ENCODE measurements at regions not wholly inside any gene's neighbourhood (a gene's known extent, or its start where the extent isn't known, plus 50 kb on each side); places are given as distances from the start of the nearest gene placed in this dataset.

DNA sequence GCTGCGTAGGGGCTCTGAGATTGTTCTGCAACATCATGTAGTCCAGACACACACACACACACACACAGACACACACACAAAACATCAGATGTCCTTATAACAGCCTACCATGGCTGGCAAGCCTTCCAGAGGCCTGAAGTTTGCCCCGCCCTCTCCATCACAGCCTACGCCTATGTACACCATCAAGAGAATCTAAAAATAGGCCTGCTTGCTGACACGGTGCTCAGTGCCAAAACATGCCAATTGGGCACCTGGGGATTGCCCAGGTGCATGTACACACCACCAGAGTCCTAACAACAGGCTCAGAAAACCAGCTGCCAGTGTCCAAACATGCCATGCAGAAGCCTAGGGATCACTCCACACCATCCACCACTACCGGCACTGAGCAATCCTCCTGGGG, 391.7 kb upstream of the SPTLC3 start:
- no peak overlapping the region for H2AFZ ChIP-seq
- 84% methylated on average over 5 of the region's 5 CpGs for WGBS (ENCODE audit: low lambda C conversion rate, missing lambda C conversion rate)
- no peak for DNase-seq (ENCODE audit: low spot score)
- H3K4me2 ChIP-seq: no peak overlapping the region
- H3K4me3 ChIP-seq: no peak overlapping the region
- H3K27me3 ChIP-seq: no peaks in the 10 kb centered on the region
- H3K9me2 ChIP-seq (replicated peaks; ENCODE audit: insufficient read depth): no peaks in the 10 kb centered on the region
- H3K4me1 ChIP-seq (ENCODE audit: insufficient read depth): no peaks in the 10 kb centered on the region
- no peaks in the 10 kb centered on the region for H4K20me1 ChIP-seq (ENCODE audit: insufficient read depth, poor library complexity, severe bottlenecking)
- no peak for TF ChIP-seq EZH2phosphoT487 (IDR thresholded peaks at IDR 0.05; ENCODE audit: low read depth, severe bottlenecking, unreplicated experiment)
- no peak for TF ChIP-seq EZH2 (IDR thresholded peaks at IDR 0.05; ENCODE audit: borderline replicate concordance)
- TF ChIP-seq, protein P1, sequence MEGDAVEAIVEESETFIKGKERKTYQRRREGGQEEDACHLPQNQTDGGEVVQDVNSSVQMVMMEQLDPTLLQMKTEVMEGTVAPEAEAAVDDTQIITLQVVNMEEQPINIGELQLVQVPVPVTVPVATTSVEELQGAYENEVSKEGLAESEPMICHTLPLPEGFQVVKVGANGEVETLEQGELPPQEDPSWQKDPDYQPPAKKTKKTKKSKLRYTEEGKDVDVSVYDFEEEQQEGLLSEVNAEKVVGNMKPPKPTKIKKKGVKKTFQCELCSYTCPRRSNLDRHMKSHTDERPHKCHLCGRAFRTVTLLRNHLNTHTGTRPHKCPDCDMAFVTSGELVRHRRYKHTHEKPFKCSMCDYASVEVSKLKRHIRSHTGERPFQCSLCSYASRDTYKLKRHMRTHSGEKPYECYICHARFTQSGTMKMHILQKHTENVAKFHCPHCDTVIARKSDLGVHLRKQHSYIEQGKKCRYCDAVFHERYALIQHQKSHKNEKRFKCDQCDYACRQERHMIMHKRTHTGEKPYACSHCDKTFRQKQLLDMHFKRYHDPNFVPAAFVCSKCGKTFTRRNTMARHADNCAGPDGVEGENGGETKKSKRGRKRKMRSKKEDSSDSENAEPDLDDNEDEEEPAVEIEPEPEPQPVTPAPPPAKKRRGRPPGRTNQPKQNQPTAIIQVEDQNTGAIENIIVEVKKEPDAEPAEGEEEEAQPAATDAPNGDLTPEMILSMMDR (IDR thresholded peaks at IDR 0.05; ENCODE audit: poor library complexity): no peak
- H3K36me3 ChIP-seq (replicated peaks; ENCODE audit: insufficient read depth, low read depth): no peaks in the 10 kb centered on the region
- no peaks in the 10 kb centered on the region for H3K9me3 ChIP-seq (ENCODE audit: low read depth)
- no peaks in the 10 kb centered on the region for H3K79me2 ChIP-seq
- no peak overlapping the region for H3K27ac ChIP-seq

DNA sequence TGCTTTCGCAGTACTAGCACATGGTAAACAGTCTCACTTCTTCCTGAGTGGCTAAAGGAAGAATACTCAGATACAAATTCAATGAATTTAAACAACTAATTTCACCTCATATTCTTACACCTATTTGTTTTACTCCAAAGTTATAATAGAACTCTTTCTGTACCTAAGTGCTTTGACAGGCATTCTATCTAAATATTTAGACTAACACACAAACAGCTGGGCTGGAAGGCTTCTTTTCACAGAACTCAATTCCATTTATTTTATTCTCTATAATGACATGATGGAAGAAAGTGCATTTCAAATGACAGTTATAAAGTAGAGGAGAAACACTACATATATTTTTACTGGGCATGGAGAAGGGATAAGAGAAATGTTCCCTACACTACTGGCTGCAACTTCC, 384.9 kb upstream of the SPTLC3 start:
- H2AFZ ChIP-seq: no peak overlapping the region
- H3K27me3 ChIP-seq: no peaks in the 10 kb centered on the region
- H3K4me3 ChIP-seq: no peak overlapping the region
- no peaks in the 10 kb centered on the region for H3K9me3 ChIP-seq (ENCODE audit: low read depth)
- H3K9me2 ChIP-seq (replicated peaks; ENCODE audit: insufficient read depth): no peaks in the 10 kb centered on the region
- no peak overlapping the region for H3K4me2 ChIP-seq
- DNase-seq (ENCODE audit: low spot score): no peak
- no peak overlapping the region for H3K27ac ChIP-seq
- no peaks in the 10 kb centered on the region for H3K36me3 ChIP-seq (replicated peaks; ENCODE audit: insufficient read depth, low read depth)
- TF ChIP-seq, protein P1 (IDR thresholded peaks at IDR 0.05; ENCODE audit: poor library complexity): no peak
- no peak for TF ChIP-seq EZH2phosphoT487 (IDR thresholded peaks at IDR 0.05; ENCODE audit: low read depth, severe bottlenecking, unreplicated experiment)
- TF ChIP-seq EZH2 (IDR thresholded peaks at IDR 0.05; ENCODE audit: borderline replicate concordance): no peak
- no peaks in the 10 kb centered on the region for H3K4me1 ChIP-seq (ENCODE audit: insufficient read depth)
- 92% methylated on average over 1 of the region's 1 CpG for WGBS (ENCODE audit: low lambda C conversion rate, missing lambda C conversion rate)
- no peaks in the 10 kb centered on the region for H4K20me1 ChIP-seq (ENCODE audit: insufficient read depth, poor library complexity, severe bottlenecking)
- no peaks in the 10 kb centered on the region for H3K79me2 ChIP-seq

DNA sequence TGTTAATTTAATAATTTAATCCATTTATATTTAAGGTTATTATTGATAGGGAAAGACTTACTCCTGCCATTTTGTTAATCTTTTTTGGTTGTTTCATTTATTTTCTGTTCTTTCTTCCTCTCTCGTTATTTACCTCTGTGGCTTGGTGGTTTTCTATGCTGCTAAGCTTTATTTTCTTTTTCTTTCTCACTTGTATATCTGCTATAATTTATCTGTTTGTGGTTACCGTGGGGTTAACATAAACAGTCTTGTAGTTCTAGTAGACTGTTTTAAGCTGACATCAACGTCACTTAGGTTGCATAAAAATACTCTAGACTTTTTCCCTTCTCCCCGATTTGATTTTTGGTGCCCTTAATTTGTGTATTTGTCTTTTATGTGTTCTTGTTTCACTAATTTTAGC, 381.3 kb upstream of the SPTLC3 start:
- DNase-seq (ENCODE audit: low spot score): no peak

More for the DNA sequence above, 381.3 kb upstream of the SPTLC3 start:
- H4K20me1 ChIP-seq (ENCODE audit: insufficient read depth, poor library complexity, severe bottlenecking): no peaks in the 10 kb centered on the region
- TF ChIP-seq EZH2 (IDR thresholded peaks at IDR 0.05; ENCODE audit: borderline replicate concordance): no peak
- TF ChIP-seq, protein P1 (IDR thresholded peaks at IDR 0.05; ENCODE audit: poor library complexity): no peak
- TF ChIP-seq EZH2phosphoT487 (IDR thresholded peaks at IDR 0.05; ENCODE audit: low read depth, severe bottlenecking, unreplicated experiment): no peak
- no peaks in the 10 kb centered on the region for H3K9me3 ChIP-seq (ENCODE audit: low read depth)
- no peaks in the 10 kb centered on the region for H3K9me2 ChIP-seq (replicated peaks; ENCODE audit: insufficient read depth)
- no peak overlapping the region for H2AFZ ChIP-seq
- H3K4me3 ChIP-seq: no peak overlapping the region
- no peaks in the 10 kb centered on the region for H3K4me1 ChIP-seq (ENCODE audit: insufficient read depth)
- no peaks in the 10 kb centered on the region for H3K27me3 ChIP-seq
- 67% methylated on average over 4 of the region's 4 CpGs for WGBS (ENCODE audit: low lambda C conversion rate, missing lambda C conversion rate)
- H3K4me2 ChIP-seq: no peak overlapping the region
- no peak overlapping the region for H3K27ac ChIP-seq
- H3K79me2 ChIP-seq: no peaks in the 10 kb centered on the region
- H3K36me3 ChIP-seq (replicated peaks; ENCODE audit: insufficient read depth, low read depth): no peaks in the 10 kb centered on the region

Measured in hepatocyte (in vitro differentiated cells).